IMR-90 (cell line): ENCODE measurements at regions not wholly inside any gene's neighbourhood (a gene's known extent, or its start where the extent isn't known, plus 50 kb on each side); places are given as distances from the start of the nearest gene placed in this dataset.

Experiments used
- ATAC-seq: fragments of 200-7000 bp; cut with Tn5 transposase; 2 replicates; pipeline ENCODE4 v1.9.1; 2020; ENCODE audit warnings: low read depth, mild to moderate bottlenecking, moderate library complexity
- BruUV-seq: library from RNA; stranded (reverse); fragments of 400-500 nt; replicated peaks from 2 replicates; lab custom pipeline; 2021; lab: Mats Ljungman, UMichigan
- CTCF ChIA-PET: fragments of 300-600 bp; formaldehyde crosslinking; extraction: SDS; loops from one replicate; lab custom pipeline; 2021; ENCODE audit warnings: antibody characterized with exemption; lab: Yijun Ruan, JAX
- POLR2A ChIA-PET: fragments of 300-600 bp; sonication (Branson Sonifier 250); formaldehyde crosslinking; loops from one replicate; lab custom pipeline; 2022; ENCODE audit warnings: antibody characterized with exemption; ENCODE audit not compliant: unreplicated experiment; lab: Charles Lee
- DNase-seq: peaks from one replicate; pipeline ENCODE4 v3.0.0; 2013
- H2AFZ ChIP-seq: replicated peaks from 2 replicates; pipeline ENCODE3; 2013; ENCODE audit warnings: low read length, mild to moderate bottlenecking; ENCODE audit not compliant: poor library complexity
- H2AK5ac ChIP-seq: 2 replicates; pipeline ENCODE4 v1.6.1; 2013; ENCODE audit warnings: low read depth, low read length, inconsistent platforms
- H2AK9ac ChIP-seq: replicated peaks from 2 replicates; pipeline ENCODE3; 2013; ENCODE audit warnings: mild to moderate bottlenecking, low read depth, low read length, moderate library complexity; ENCODE audit not compliant: poor library complexity
- H2BK120ac ChIP-seq: 2 replicates; pipeline ENCODE4 v1.6.1; 2013; ENCODE audit warnings: low read depth, low read length, inconsistent platforms
- H2BK15ac ChIP-seq: 3 replicates; pipeline ENCODE4 v1.6.1; 2013; ENCODE audit warnings: low read depth, low read length, inconsistent platforms
- H2BK20ac ChIP-seq: 2 replicates; pipeline ENCODE4 v1.6.1; 2013; ENCODE audit warnings: low read depth, mild to moderate bottlenecking, inconsistent platforms, low read length, moderate library complexity
- H2BK5ac ChIP-seq: 2 replicates; pipeline ENCODE4 v1.6.1; 2013; ENCODE audit warnings: mild to moderate bottlenecking, low read depth, low read length, inconsistent platforms; ENCODE audit not compliant: poor library complexity, severe bottlenecking
- H3K14ac ChIP-seq: replicated peaks from 2 replicates; pipeline ENCODE4 v1.6.1; 2013; ENCODE audit warnings: low read depth, low read length, inconsistent platforms
- H3K18ac ChIP-seq: 2 replicates; pipeline ENCODE4 v1.6.1; 2013; ENCODE audit warnings: low read depth, low read length, control low read depth
- H3K23ac ChIP-seq: 2 replicates; pipeline ENCODE4 v1.6.1; 2013; ENCODE audit warnings: low read depth, low read length, inconsistent platforms
- H3K27ac ChIP-seq: 2 replicates; pipeline ENCODE4 v1.5.1; 2013; ENCODE audit warnings: mild to moderate bottlenecking, control low read depth, low read length; ENCODE audit not compliant: insufficient read depth
- H3K27me3 ChIP-seq: 2 replicates; pipeline ENCODE4 v1.6.1; 2013; ENCODE audit warnings: low read length; ENCODE audit not compliant: control insufficient read depth, insufficient read depth
- H3K36me3 ChIP-seq: 2 replicates; pipeline ENCODE4 v1.6.1; 2013; ENCODE audit warnings: low read length, mixed read lengths; ENCODE audit not compliant: control insufficient read depth, insufficient read depth
- H3K4ac ChIP-seq: 2 replicates; pipeline ENCODE4 v1.6.1; 2013; ENCODE audit warnings: low read depth, low read length, inconsistent platforms
- H3K4me1 ChIP-seq: 2 replicates; pipeline ENCODE4 v1.6.1; 2013; ENCODE audit warnings: low read length, mixed read lengths; ENCODE audit not compliant: control insufficient read depth, insufficient read depth
- H3K4me2 ChIP-seq: 2 replicates; pipeline ENCODE4 v1.6.1; 2013; ENCODE audit warnings: low read depth, mild to moderate bottlenecking, control low read depth, low read length, moderate library complexity
- H3K4me3 ChIP-seq: 2 replicates; pipeline ENCODE4 v1.5.1; 2013; ENCODE audit warnings: low read depth, mild to moderate bottlenecking, control low read depth, low read length, moderate library complexity; ENCODE audit not compliant: insufficient read depth
- H3K56ac ChIP-seq: 2 replicates; pipeline ENCODE4 v1.6.1; 2013; ENCODE audit warnings: low read length, inconsistent platforms; ENCODE audit not compliant: insufficient read depth; ENCODE audit errors: extremely low read depth
- H3K79me1 ChIP-seq, 2 experiments: 2 replicates each; pipeline ENCODE4 v1.6.1; 2013; ENCODE audit warnings: low read length in 2 of 2, inconsistent platforms in 1 of 2, low read depth in 1 of 2
- H3K9ac ChIP-seq: 2 replicates; pipeline ENCODE4 v1.6.1; 2013; ENCODE audit warnings: low read depth, low read length, control low read depth
- H3K9me1 ChIP-seq: 2 replicates; pipeline ENCODE4 v1.6.1; 2013; ENCODE audit warnings: low read length, inconsistent platforms; ENCODE audit not compliant: insufficient read depth
- H3K9me3 ChIP-seq: 2 replicates; pipeline ENCODE4 v1.6.1; 2013; ENCODE audit warnings: low read length; ENCODE audit not compliant: control insufficient read depth, insufficient read depth
- H4K20me1 ChIP-seq: 2 replicates; pipeline ENCODE4 v1.6.1; 2013; ENCODE audit warnings: low read length, inconsistent platforms; ENCODE audit not compliant: insufficient read depth
- H4K5ac ChIP-seq: 2 replicates; pipeline ENCODE4 v1.6.1; 2013; ENCODE audit warnings: mild to moderate bottlenecking, low read depth, low read length, control low read depth
- H4K8ac ChIP-seq, 2 experiments: 2 replicates each; pipeline ENCODE4 v1.6.1; 2013; ENCODE audit warnings: low read depth in 2 of 2, low read length in 2 of 2, control low read depth in 1 of 2, inconsistent platforms in 1 of 2
- H4K91ac ChIP-seq: 2 replicates; pipeline ENCODE4 v1.6.1; 2013; ENCODE audit warnings: low read depth, low read length, inconsistent platforms; ENCODE audit not compliant: insufficient read depth
- CEBPB ChIP-seq: IDR thresholded peaks from 2 replicates; pipeline ENCODE4 v1.6.1; 2012; ENCODE audit warnings: low read depth, low read length, improper control_type of control experiment
- CHD1 ChIP-seq: IDR thresholded peaks from 2 replicates; pipeline ENCODE4 v1.6.1; 2012; ENCODE audit warnings: low read depth, low read length, improper control_type of control experiment
- CTCF ChIP-seq: conservative IDR thresholded peaks from 2 replicates; pipeline ENCODE4 v1.5.1; 2012; ENCODE audit warnings: mild to moderate bottlenecking, low read depth, low read length, improper control_type of control experiment
- FOS ChIP-seq: fragments of 150-350 bp; IDR thresholded peaks from 2 replicates; pipeline ENCODE4 v1.6.1; 2016; ENCODE audit warnings: low read depth, low read length
- MAFK ChIP-seq: IDR thresholded peaks from 2 replicates; pipeline ENCODE4 v1.6.1; 2012; ENCODE audit warnings: low read depth, low read length, improper control_type of control experiment
- MAZ ChIP-seq: IDR thresholded peaks from 2 replicates; pipeline ENCODE4 v1.6.1; 2012; ENCODE audit warnings: low read depth, mild to moderate bottlenecking, low read length, improper control_type of control experiment, moderate library complexity, borderline replicate concordance
- MXI1 ChIP-seq: IDR thresholded peaks from 2 replicates; pipeline ENCODE4 v1.6.1; 2012; ENCODE audit warnings: low read depth, mild to moderate bottlenecking, low read length, moderate library complexity, borderline replicate concordance
- POLR2A ChIP-seq: IDR thresholded peaks from 2 replicates; pipeline ENCODE4 v1.6.1; 2012; ENCODE audit warnings: mild to moderate bottlenecking, low read depth, low read length
- RAD21 ChIP-seq: IDR thresholded peaks from 2 replicates; pipeline ENCODE4 v1.6.1; 2012; ENCODE audit warnings: low read length, improper control_type of control experiment
- RCOR1 ChIP-seq: IDR thresholded peaks from 2 replicates; pipeline ENCODE4 v1.6.1; 2012; ENCODE audit warnings: mild to moderate bottlenecking, low read length, improper control_type of control experiment; ENCODE audit not compliant: insufficient replicate concordance
- RFX5 ChIP-seq: IDR thresholded peaks from 2 replicates; pipeline ENCODE4 v1.8.0; 2012; ENCODE audit warnings: low read depth, mild to moderate bottlenecking, low read length, moderate library complexity
- WGBS, 2 experiments: methylation state at CpG; one replicate each; pipeline versions ENCODE4 v1.1.5 to v1.1.7; 2013; ENCODE audit warnings: missing lambda C conversion rate in 2 of 2; ENCODE audit not compliant: insufficient read length in 1 of 2; ENCODE audit errors: extremely low coverage in 2 of 2; 5-methylcytosine and 5-hydroxymethylcytosine counted together
- dilution Hi-C: fragments of 300-500 bp; cut with HindIII; formaldehyde crosslinking; loops from one replicate; pipeline ENCODE4 v1.14.3; 2018; ENCODE audit warnings: low sequenced_read_pairs; ENCODE audit not compliant: unreplicated experiment
- in situ Hi-C: fragments of 300-500 bp; cut with MboI; formaldehyde crosslinking; loops from 3 replicates; pipeline ENCODE4 v1.14.3; 2019; ENCODE audit warnings: low sequenced_read_pairs, inconsistent platforms, mixed read lengths
- intact Hi-C: fragments of 100-400 bp; cut with micrococcal nuclease; formaldehyde crosslinking; loops from 2 replicates; pipeline ENCODE4 v1.10.0; 2022

- no peak for DNase-seq
- Histone ChIP-seq H3K9me3 (0 out of 2 replicates have a peak, but pooled peaks cover 2% of the 10 kb centered on the region), H2BK5ac (no peak overlapping the region), H4K8ac (no peak overlapping the region), H3K18ac (no peak overlapping the region), H2BK15ac (no peak overlapping the region), H3K9me1 (0 out of 2 replicates have a peak, but pooled peaks cover 3% of the 10 kb centered on the region), H3K23ac (no peak overlapping the region), H2AK9ac (no peak overlapping the region), H3K4me1 (no peaks in the 10 kb centered on the region), H3K4ac (no peak overlapping the region), H2AFZ (no peak overlapping the region), H4K91ac (no peak overlapping the region), H3K4me2 (no peak overlapping the region), H2BK120ac (no peak overlapping the region), H3K14ac (no peak overlapping the region), H2BK20ac (no peak overlapping the region), H3K4me3 (no peak overlapping the region), H2AK5ac (no peak overlapping the region), H3K36me3 (no peaks in the 10 kb centered on the region), H3K56ac (no peak overlapping the region), H3K79me1 (no peaks in the 10 kb centered on the region), H3K27ac (no peak overlapping the region), H3K27me3 (no peaks in the 10 kb centered on the region), H4K5ac (no peak overlapping the region), H3K9ac (no peak overlapping the region), H4K20me1 (no peaks in the 10 kb centered on the region)
- intact Hi-C loops (no loop called here), in situ Hi-C loops (no loop called here), dilution Hi-C loops (no loop called here)
- no peak for ATAC-seq
- CTCF ChIA-PET = no interaction called here
- BruUV-seq = no TSS peak
- no CpG with 5 or more reads among the region's 9 CpGs for WGBS, 2 experiments
- POLR2A ChIA-PET = no interaction called here
- TF ChIP-seq RCOR1 = no peak
- TF ChIP-seq CHD1 = no peak
- no peak for TF ChIP-seq MAZ
- TF ChIP-seq RAD21 = no peak
- TF ChIP-seq POLR2A = no peak
- TF ChIP-seq FOS = no peak
- TF ChIP-seq MXI1 = no peak
- TF ChIP-seq CTCF = no peak
- no peak for TF ChIP-seq CEBPB
- TF ChIP-seq MAFK = no peak
- TF ChIP-seq RFX5 = no peak
Observed at GRCh38 chr2:12083081-12083581, 336.7 kb downstream of the LPIN1 start.
